ENCODE measurements at regions not wholly inside any gene's neighbourhood (a gene's known extent, or its start where the extent isn't known, plus 50 kb on each side); places are given as distances from the start of the nearest gene placed in this dataset.

DNA sequence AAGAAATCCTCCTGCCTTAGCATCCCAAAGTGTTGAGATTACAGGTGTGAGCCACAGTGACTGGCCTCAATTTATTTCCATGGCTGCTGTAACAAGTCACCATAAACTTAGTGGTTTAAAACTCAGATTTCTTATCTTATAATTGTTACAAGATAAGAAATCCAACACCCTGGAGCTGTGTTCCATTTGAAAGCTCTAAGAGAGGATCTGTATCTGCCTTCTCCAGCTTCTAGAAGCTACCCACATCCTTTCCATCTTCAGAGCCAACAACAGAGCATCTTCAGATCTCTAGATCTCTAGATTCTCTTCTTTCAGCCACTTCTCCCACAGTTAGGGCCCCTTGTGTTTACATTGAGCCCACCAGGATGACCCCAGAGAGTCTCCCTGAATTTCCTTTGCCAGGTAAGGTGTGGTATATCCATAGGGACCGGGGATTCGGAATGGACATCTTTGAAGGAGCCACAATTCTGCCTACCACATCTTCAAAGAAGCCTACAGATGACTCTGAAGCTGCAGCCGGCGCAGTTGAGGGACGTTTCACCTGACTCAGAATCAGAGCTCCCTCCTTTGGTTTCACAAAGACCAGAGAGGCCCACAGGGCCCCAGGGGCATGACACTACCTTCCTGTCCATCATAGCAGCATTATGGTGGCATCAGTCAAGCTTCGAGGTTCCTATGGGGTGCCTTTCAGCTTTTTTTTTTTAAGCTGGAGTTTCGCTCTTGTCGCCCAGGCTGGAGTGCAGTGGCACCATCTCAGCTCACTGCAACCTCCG is 87.0 kb upstream of the IGF1R start (continued):
- no peak for TF ChIP-seq ZNF408 (CRISPR knock-in tag; IDR thresholded peaks at IDR 0.05; ENCODE audit: low read depth)
- no peak for TF ChIP-seq RFX5 (IDR thresholded peaks at IDR 0.05; ENCODE audit: low read depth, low read length)
- no peak for TF ChIP-seq ZNF445 (CRISPR knock-in tag; IDR thresholded peaks at IDR 0.05; ENCODE audit: low read depth)
- TF ChIP-seq GATAD2A (IDR thresholded peaks at IDR 0.05) = no peak
- TF ChIP-seq GTF2F1 (IDR thresholded peaks at IDR 0.05; ENCODE audit: low read depth, low read length) = no peak

DNA sequence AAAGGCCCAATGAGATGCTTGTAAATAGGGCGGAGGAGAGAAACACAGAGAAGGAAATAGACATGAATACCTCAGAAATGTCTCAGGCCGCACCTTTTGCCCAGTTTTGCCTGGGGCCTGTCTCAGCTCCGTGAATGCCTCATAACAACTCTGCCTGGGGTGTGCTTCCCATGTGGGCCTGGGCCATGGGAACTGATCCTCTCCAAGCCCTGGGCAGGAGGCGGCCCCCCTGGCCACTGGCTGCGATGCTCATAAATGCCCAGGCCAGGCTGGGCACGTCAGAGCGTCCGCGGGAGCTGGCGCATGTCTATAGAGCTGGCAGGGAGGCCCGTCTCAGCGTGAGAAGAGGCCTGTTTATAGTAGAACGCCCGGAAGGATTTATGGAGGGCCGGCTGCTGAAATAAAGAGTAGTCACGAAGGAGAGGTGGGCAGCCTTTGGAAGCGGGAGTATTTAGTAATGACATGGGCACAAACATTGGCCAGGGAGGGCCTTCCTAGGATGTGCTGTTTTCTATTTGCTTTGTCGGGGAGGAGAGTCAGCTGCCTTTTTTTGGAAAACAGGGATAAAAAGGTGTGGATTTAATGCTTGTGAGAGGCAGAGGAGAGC is 85.9 kb upstream of the IGF1R start:
- Histone ChIP-seq H3K4me1 (replicated peaks in 1 of 2; ENCODE audit: control insufficient read depth in 2 of 2, insufficient read depth in 2 of 2, low read length in 2 of 2) (no peaks in the 10 kb centered on the region), H3K9ac (ENCODE audit: insufficient read depth in 1 of 2, low read depth in 2 of 2, low read length in 2 of 2) (no peak overlapping the region), H2AFZ (ENCODE audit: low read depth, low read length) (no peak overlapping the region), H3K9me3 (replicated peaks; ENCODE audit: control insufficient read depth, insufficient read depth, low read depth, low read length) (no peaks in the 10 kb centered on the region), H3K27me3 (ENCODE audit: control insufficient read depth in 2 of 2, insufficient read depth in 2 of 2, low read length in 2 of 2) (peaks cover 11 to 45% of the 10 kb centered on the region in 2 experiments; a peak in 4 of 5 replicates), H4K20me1 (replicated peaks; ENCODE audit: control insufficient read depth, insufficient read depth, low read length) (no peaks in the 10 kb centered on the region), H3K79me2 (ENCODE audit: control insufficient read depth, insufficient read depth, low read length) (no peaks in the 10 kb centered on the region), H3K4me3 (no peak overlapping the region), H3K27ac (ENCODE audit: extremely low read depth, low read depth, low read length) (no peak overlapping the region), H3K36me3 (ENCODE audit: control insufficient read depth, insufficient read depth, low read length) (no peaks in the 10 kb centered on the region), H3K9me1 (ENCODE audit: control insufficient read depth, insufficient read depth, low read length) (no peaks in the 10 kb centered on the region), H3K4me2 (ENCODE audit: insufficient read depth, low read length) (no peak overlapping the region)
- in situ Hi-C loops (cut with MboI) (no loop called here), intact Hi-C loops (cut with micrococcal nuclease) (no loop called here)
- no TSS peak for BruUV-seq (replicated peaks)
- FAIRE-seq (no peak), DNase-seq (ENCODE audit: extremely low read depth in 1 of 4, low spot score in 3 of 4) (no peak), ATAC-seq (no peak)
- WGBS (ENCODE audit: insufficient coverage, low coverage, missing lambda C conversion rate) = 1% methylated on average over 18 of the region's 18 CpGs
- ChIA-PET POLR2A (interaction anchor here (0.5 kb wide), 1 partner anchor 99 kb away, joined by 3 read pairs; no protein-coding TSS in a partner anchor), CTCF (ENCODE audit: low intra/inter-chr PET ratio) (no interaction called here)
- TF ChIP-seq, protein P1, sequence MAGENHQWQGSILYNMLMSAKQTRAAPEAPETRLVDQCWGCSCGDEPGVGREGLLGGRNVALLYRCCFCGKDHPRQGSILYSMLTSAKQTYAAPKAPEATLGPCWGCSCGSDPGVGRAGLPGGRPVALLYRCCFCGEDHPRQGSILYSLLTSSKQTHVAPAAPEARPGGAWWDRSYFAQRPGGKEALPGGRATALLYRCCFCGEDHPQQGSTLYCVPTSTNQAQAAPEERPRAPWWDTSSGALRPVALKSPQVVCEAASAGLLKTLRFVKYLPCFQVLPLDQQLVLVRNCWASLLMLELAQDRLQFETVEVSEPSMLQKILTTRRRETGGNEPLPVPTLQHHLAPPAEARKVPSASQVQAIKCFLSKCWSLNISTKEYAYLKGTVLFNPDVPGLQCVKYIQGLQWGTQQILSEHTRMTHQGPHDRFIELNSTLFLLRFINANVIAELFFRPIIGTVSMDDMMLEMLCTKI (IDR thresholded peaks at IDR 0.05; ENCODE audit: partially characterized antibody) = no peak
- TF ChIP-seq, protein P2, sequence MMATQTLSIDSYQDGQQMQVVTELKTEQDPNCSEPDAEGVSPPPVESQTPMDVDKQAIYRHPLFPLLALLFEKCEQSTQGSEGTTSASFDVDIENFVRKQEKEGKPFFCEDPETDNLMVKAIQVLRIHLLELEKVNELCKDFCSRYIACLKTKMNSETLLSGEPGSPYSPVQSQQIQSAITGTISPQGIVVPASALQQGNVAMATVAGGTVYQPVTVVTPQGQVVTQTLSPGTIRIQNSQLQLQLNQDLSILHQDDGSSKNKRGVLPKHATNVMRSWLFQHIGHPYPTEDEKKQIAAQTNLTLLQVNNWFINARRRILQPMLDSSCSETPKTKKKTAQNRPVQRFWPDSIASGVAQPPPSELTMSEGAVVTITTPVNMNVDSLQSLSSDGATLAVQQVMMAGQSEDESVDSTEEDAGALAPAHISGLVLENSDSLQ (IDR thresholded peaks at IDR 0.05) = no peak
- TF ChIP-seq, protein P3, sequence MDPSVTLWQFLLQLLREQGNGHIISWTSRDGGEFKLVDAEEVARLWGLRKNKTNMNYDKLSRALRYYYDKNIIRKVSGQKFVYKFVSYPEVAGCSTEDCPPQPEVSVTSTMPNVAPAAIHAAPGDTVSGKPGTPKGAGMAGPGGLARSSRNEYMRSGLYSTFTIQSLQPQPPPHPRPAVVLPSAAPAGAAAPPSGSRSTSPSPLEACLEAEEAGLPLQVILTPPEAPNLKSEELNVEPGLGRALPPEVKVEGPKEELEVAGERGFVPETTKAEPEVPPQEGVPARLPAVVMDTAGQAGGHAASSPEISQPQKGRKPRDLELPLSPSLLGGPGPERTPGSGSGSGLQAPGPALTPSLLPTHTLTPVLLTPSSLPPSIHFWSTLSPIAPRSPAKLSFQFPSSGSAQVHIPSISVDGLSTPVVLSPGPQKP (CRISPR knock-in tag; IDR thresholded peaks at IDR 0.05) = no peak
- TF ChIP-seq STAG1 (CRISPR knock-in tag; IDR thresholded peaks at IDR 0.05; ENCODE audit: borderline replicate concordance) = no peak
- no peak for TF ChIP-seq ZNF134 (CRISPR knock-in tag; conservative IDR thresholded peaks at IDR 0.05)
